Femur (tissue), 1 donor: ENCODE measurements at regions not wholly inside any gene's neighbourhood (a gene's known extent, or its start where the extent isn't known, plus 50 kb on each side); places are given as distances from the start of the nearest gene placed in this dataset.

Experiments
- DNase-seq: peaks from one replicate; pipeline ENCODE4 v3.0.0-alpha.2; 2017

DNA sequence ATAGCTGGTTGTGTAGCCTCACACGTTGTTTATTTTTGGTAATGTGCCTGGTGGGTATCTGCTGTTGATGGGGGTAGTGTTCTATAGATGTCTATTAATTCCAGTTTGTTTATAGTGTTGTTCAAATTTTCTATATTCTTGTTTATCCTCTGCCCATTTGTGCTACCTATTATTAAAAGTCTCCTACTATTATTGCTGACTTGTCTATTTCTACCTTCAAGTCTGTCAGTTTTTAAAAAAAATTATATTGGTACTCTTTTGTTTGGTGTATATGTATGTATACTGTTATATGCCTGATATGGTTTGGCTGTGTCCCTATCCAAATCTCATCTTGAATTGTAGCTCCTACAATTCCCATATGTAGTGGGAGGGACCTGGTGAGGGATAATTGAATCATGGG, 578.6 kb downstream of the PCDH7 start:
- no peak for DNase-seq

GRCh38 chr4:31307029-31307428, 586.9 kb downstream of the PCDH7 start:
- no peak for DNase-seq

DNA sequence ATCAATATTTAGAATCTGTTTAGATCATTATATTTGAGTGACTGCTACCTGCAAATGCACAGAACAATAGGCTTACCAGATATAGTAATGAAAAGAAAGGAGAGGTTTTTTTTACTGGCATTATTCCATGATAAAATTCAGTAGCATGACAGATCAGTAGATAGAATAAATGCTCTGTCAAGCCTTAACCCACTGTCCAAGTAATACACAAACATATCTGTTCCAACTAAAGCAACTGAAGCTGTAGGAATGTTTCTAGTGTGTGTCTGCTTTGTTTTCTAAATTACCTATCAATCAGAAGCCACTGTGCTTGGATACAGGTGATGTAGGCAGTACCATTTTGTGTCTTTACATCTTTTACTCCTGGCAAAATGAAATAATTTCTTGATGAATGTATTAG, 604.6 kb downstream of the PCDH7 start:
- DNase-seq: no peak

- no peak for DNase-seq
Measured at GRCh38 chr4:31325300-31325699, 605.1 kb downstream of the PCDH7 start.

- no peak for DNase-seq
Measured at GRCh38 chr4:31327031-31327430, 606.9 kb downstream of the PCDH7 start.

DNA sequence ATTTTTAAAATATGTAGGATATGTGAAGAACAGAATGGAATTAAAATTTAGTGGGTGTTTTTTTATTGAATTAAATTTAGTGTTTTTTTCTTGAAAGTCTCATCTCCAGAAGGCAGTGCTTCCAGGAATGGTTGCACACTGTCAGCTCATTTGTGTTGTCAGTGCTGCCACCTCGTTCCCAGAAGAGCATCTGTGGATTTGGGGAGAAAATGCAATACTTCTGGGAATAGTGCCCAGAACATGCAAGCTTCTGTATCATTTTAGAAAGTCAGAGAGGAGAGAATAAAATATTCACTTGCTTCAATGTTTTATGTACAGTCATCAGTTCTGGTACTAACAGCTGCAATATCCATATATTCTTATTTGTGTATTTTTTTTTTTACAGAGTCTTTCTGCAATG, 608.8 kb downstream of the PCDH7 start:
- no peak for DNase-seq

- no peak for DNase-seq
Measured at GRCh38 chr4:31334086-31334910, 614.1 kb downstream of the PCDH7 start.

DNA sequence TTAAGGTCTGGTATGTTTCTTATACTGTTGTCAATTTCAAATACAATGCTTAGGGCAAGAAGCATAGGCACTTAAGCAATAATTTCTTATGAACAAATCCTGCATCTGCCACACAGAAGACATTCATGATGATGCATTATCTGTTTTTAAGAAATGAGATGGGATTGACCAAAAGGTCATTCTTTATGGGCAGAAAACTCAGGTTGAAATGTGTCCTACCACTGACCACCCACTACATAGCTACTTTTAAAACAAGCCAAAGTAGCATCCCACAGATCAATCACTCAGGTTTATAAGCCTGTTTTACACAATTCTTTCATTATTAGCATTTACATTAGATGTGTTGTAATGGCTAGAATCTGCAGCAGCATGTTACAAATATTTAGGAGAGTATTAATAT, 617.8 kb downstream of the PCDH7 start:
- DNase-seq: no peak

GRCh38 chr4:31341601-31342359, 621.6 kb downstream of the PCDH7 start:
- DNase-seq: no peak

DNA sequence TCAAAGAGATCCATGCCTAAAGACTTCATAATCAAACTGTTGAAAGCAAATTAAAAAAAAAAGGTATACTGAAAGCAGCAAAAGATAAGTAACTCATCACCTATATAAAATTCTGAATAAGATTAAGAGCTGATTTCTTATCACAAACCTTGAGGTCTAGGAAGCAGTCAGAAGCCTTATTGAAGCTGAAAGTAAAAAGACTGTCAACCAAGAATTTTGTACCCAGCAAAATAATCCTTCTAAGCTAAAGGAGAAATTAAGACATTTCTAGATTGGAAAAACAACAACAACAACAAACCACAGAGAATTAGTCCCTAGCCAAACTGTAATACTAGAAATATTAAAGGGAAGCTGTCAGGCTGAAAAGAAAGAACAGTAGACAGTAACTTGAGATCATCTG, 622.9 kb downstream of the PCDH7 start:
- no peak for DNase-seq

GRCh38 chr4:31349907-31350306, 629.7 kb downstream of the PCDH7 start:
- no peak for DNase-seq

- no peak for DNase-seq
Measured at GRCh38 chr4:31351695-31352094, 631.5 kb downstream of the PCDH7 start.

DNA sequence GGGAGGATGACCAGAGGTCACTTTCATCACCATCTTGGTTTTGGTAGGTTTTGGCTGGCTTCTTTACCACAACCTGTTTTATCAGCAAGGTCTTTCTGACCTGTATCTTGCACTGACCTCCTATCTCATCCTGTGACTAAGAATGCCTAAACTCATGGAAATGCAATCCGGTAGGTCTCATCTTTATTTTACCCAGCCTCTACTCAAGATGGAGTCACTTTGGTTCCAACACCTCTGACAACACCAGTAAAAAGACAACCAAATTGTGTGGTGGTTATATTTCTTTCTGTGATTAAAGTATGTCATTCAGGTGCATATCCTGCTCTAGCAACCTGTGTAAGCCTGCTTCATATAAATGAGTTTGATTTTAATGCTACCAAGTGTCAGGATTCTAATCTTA, 636.7 kb downstream of the PCDH7 start:
- DNase-seq: no peak

DNA sequence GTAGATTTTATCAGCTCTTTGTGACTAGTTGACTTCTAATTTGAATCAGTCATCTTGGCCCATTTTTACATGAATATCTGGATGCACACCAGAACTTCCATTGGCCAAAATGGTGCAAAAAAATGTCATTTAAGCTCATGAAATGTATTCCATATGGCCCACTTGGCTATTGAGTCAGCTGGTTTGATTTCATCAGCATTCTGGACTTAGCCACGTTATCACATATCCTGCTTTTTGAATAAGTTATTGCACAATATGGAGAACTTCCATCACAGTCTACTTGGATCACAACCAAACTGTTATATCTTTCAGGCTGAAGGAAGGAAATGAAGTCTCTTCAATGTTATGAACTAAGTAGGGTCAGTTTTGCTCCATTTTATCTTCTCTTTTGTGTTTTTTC, 640.6 kb downstream of the PCDH7 start:
- no peak for DNase-seq

DNA sequence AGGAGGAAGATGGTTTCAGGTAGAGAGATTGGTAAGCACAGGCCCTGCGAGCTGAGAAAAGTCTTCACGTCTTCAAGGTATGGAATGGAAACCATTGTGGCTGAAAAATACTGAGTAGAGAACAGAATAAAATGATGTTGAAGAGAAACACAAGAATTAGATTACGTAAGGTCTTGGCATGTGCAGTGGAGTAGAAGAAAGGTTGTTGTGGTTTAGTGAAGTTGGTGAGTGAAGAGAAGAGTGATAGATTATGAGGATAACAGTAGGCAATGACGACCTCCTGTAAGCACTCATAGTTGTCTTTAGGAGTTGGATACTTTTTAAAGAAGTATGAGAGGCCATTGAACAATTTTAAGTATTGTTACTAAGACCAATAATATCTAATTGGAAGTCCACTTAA, 642.6 kb downstream of the PCDH7 start:
- no peak for DNase-seq

DNA sequence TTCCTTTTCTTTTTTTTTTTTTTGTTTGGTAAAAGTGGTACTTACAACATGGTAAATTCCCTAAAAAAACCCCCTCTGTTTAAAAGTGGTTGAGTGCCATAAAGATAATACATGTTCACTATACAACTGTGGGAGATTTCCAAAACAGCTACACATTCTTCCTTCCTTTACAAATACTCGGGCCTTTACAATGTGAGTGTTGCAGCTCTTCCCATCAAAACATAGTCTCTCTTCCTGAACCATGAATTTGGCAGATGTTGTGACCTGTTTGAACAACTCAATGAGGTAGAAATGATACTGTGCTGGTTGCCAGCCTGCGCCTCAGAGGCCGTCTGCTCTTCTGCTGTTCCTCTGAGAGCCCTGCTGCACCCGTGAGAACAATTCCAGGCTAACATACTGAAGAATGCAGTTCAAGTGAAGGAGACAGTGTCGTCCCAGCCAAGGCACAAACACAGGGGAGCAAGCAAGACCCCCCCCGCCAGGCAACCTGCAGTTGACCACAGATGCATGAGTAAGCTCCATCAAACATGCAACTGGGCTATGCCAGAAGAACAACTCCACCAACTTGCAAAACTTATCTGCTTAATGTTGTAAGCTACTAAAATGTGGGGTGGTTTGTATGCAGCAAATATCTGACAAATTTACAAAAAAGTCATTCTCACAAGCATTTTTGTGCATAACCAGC, 645.0 kb downstream of the PCDH7 start:
- no peak for DNase-seq

DNA sequence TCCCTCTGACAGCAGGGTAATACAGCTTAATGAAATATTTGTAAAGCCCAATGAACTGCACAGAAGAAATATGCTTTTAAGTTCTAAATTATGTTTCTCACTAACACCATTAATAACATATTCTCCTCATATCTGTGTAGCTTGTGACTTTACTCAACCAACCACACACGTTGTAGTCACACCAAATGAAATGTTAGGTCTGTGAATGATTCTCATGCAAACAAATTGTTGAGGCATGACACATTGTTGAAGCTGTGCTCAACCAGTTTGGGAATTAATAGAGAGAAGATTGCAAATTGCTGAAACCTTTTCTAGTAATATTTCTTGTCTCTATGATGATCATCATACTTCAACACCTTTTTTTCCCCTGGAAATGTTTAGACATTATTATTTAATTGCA, 645.9 kb downstream of the PCDH7 start:
- no peak for DNase-seq

GRCh38 chr4:31370866-31371465, 650.8 kb downstream of the PCDH7 start:
- DNase-seq: no peak

DNA sequence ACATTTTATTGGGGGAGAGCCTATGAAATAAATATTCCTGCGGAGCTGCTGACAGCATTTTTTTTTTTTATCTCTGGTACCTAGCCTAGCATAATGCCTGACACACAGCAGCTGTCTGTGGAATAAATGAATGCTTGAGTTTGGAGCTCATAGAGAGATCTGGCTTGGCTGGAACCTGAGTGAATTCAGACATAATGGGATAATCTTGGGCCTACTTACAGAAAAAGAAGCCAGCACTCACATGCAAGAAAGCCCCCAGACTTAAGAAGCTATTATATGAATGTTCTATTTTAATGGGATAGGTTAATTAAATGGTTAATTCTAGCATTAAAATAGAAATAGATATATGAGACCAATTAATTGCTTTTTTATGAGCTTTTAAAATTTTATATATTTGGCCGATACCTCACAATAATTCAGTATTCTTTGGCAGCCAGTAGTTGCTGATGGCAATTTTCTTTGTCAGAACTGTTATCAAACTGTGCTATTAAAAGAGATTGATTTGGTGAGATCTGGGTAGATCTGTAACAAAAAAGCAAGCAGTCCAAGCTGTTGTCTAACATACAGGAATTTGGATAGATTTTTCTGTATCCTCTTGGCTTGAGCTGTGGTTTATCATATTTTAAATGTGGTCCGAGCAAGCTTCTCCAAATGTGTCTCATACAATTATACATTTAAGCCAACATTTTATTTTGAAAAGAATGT, 654.2 kb downstream of the PCDH7 start:
- DNase-seq: no peak

- DNase-seq: no peak
Measured at GRCh38 chr4:31375936-31376335, 655.8 kb downstream of the PCDH7 start.

DNA sequence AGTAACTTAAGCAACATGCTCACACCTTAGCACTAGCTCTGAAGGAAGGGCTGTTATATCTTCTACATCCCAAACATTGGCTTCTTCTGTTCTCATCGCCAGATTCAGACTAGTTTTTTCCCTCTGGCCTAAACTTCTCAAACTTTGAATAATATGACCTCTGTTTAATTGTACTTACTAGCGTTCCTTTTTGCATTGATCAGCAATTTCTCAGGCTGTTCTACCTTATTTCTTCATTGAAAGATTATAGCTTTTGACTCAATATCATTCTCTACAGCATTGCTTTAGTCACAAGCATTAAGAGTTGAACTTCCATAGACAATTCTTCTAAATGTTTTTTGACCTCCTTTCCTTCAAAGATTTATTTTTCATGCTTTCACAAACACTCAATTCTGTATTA, 659.2 kb downstream of the PCDH7 start:
- DNase-seq: no peak

DNA sequence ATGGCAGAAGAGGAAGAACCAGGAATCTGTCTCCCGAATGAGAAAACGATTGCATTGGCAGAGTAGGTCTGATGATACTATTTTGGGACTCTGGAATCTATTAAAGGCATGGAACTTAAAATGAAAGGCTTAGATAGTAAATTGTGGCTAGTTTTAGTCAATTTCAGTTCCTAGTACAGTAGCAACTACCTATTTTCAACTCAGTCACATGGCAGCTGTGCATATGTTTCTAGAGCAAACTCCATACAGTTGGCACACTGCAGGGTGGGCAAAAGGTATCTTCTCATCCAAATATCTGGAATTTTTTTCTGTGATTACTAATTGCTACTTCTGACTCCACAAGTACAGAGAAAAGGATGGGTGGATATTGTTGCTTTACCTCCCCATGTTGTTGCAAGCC, 663.6 kb downstream of the PCDH7 start:
- no peak for DNase-seq

GRCh38 chr4:31390849-31391248, 670.7 kb downstream of the PCDH7 start:
- DNase-seq: no peak
